Caco-2 (cell line): ENCODE measurements at regions not wholly inside any gene's neighbourhood (a gene's known extent, or its start where the extent isn't known, plus 50 kb on each side); places are given as distances from the start of the nearest gene placed in this dataset.

Experiments used
- BruUV-seq: library from RNA; stranded (reverse); fragments of 400-500 nt; replicated peaks from 2 replicates; lab custom pipeline; 2021; lab: Mats Ljungman, UMichigan
- CTCF ChIA-PET: fragments of 300-600 bp; sonication (Branson Sonifier 250); formaldehyde crosslinking; loops from one replicate; lab custom pipeline; 2022; ENCODE audit warnings: antibody characterized with exemption; lab: Charles Lee
- POLR2A ChIA-PET: fragments of 300-600 bp; sonication (Branson Sonifier 250); formaldehyde crosslinking; loops from one replicate; lab custom pipeline; 2022; ENCODE audit warnings: antibody characterized with exemption; lab: Charles Lee
- DNase-seq, 2 experiments: peaks; one replicate each; pipeline versions ENCODE4 v3.0.0 to v3.0.0-alpha.2; 2020 to 2022
- H3K27me3 ChIP-seq: replicated peaks from 2 replicates; pipeline ENCODE4 v1.6.0; 2011; ENCODE audit warnings: low read length; ENCODE audit not compliant: control insufficient read depth, insufficient read depth
- H3K36me3 ChIP-seq: 2 replicates; pipeline ENCODE4 v1.5.1; 2011; ENCODE audit warnings: low read length; ENCODE audit not compliant: control insufficient read depth, insufficient read depth
- H3K4me1 ChIP-seq: fragments of 250-450 bp; sonication (Bioruptor Pico); 2 replicates; pipeline ENCODE4 v1.5.1; 2020; ENCODE audit warnings: mild to moderate bottlenecking
- H3K4me3 ChIP-seq: 2 replicates; pipeline ENCODE4 v1.5.1; 2011; ENCODE audit warnings: low read depth, mild to moderate bottlenecking, control low read depth, low read length
- H3K9me3 ChIP-seq: fragments of 250-450 bp; sonication (Bioruptor Pico); 2 replicates; pipeline ENCODE4 v1.5.1; 2020; ENCODE audit warnings: mild to moderate bottlenecking, moderate library complexity
- H3K27ac Mint-ChIP-seq: one replicate; pipeline ENCODE4 v1.8.0; 2022; ENCODE audit warnings: mixed read lengths; ENCODE audit not compliant: unreplicated experiment
- H3K27me3 Mint-ChIP-seq: one replicate; pipeline ENCODE4 v1.8.0; 2022; ENCODE audit warnings: mixed read lengths; ENCODE audit not compliant: insufficient read depth, unreplicated experiment
- H3K36me3 Mint-ChIP-seq: one replicate; pipeline ENCODE4 v1.8.0; 2022; ENCODE audit warnings: mild to moderate bottlenecking, mixed read lengths; ENCODE audit not compliant: insufficient read depth, unreplicated experiment
- H3K4me1 Mint-ChIP-seq: one replicate; pipeline ENCODE4 v1.8.0; 2022; ENCODE audit warnings: low read depth, mixed read lengths; ENCODE audit not compliant: unreplicated experiment
- H3K4me3 Mint-ChIP-seq: one replicate; pipeline ENCODE4 v1.8.0; 2022; ENCODE audit warnings: mild to moderate bottlenecking, moderate library complexity, mixed read lengths; ENCODE audit not compliant: unreplicated experiment
- H3K9me3 Mint-ChIP-seq: one replicate; pipeline ENCODE4 v1.8.0; 2022; ENCODE audit warnings: mixed read lengths; ENCODE audit not compliant: unreplicated experiment
- intact Hi-C: fragments of 100-400 bp; cut with micrococcal nuclease; formaldehyde crosslinking; loops from one replicate; pipeline ENCODE4 v1.10.0; 2022; ENCODE audit not compliant: unreplicated experiment
- TF ChIP-seq, protein P1 (sequence below), 2 experiments: fragments of 200-600 bp in 1 of 2; IDR thresholded peaks; 1 replicate in 1 of 2; 2 replicates in 1 of 2; pipeline versions ENCODE4 v1.5.1 to v1.8.0; 2011 to 2022; ENCODE audit warnings: antibody characterized with exemption in 1 of 2, control low read depth in 1 of 2, inconsistent platforms in 1 of 2, low read depth in 1 of 2, low read length in 1 of 2, mild to moderate bottlenecking in 1 of 2, moderate library complexity in 1 of 2; ENCODE audit not compliant: insufficient read depth in 1 of 2, severe bottlenecking in 1 of 2, unreplicated experiment in 1 of 2

DNA sequence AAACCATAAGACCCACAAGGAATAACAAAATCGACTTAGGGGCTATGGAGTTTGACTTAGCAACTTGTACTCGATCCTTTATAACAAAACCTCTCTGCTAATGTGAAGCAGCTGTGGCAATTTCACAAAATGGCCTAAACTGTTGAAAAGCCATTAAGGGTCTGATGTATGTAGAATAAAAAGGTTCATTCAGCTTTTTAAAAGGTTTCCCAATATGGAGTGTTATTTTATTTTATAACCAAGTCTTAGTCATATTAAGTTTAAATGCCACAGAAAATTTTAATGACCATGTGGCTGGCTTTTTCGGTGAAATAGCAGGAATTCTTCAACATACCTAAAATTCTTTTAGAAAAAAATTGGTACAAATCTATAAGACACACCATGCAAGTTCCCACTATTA lies 291.8 kb upstream of the HAND2 start:
- H3K9me3 Mint-ChIP-seq: no peaks in the 10 kb centered on the region
- TF ChIP-seq, protein P1, sequence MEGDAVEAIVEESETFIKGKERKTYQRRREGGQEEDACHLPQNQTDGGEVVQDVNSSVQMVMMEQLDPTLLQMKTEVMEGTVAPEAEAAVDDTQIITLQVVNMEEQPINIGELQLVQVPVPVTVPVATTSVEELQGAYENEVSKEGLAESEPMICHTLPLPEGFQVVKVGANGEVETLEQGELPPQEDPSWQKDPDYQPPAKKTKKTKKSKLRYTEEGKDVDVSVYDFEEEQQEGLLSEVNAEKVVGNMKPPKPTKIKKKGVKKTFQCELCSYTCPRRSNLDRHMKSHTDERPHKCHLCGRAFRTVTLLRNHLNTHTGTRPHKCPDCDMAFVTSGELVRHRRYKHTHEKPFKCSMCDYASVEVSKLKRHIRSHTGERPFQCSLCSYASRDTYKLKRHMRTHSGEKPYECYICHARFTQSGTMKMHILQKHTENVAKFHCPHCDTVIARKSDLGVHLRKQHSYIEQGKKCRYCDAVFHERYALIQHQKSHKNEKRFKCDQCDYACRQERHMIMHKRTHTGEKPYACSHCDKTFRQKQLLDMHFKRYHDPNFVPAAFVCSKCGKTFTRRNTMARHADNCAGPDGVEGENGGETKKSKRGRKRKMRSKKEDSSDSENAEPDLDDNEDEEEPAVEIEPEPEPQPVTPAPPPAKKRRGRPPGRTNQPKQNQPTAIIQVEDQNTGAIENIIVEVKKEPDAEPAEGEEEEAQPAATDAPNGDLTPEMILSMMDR (IDR thresholded peaks at IDR 0.05; ENCODE audit: insufficient read depth in 1 of 2, low read depth in 1 of 2, low read length in 1 of 2, severe bottlenecking in 1 of 2, unreplicated experiment in 1 of 2): no peak
- ChIA-PET CTCF (no interaction called here), POLR2A (no interaction called here)
- no peak for DNase-seq
- BruUV-seq: no TSS peak
- H3K27ac Mint-ChIP-seq: no peak overlapping the region
- peaks cover 3% of the 10 kb centered on the region for H3K27me3 Mint-ChIP-seq
- Histone ChIP-seq H3K27me3 (no peaks in the 10 kb centered on the region), H3K4me1 (no peaks in the 10 kb centered on the region), H3K9me3 (no peaks in the 10 kb centered on the region), H3K36me3 (no peaks in the 10 kb centered on the region), H3K4me3 (no peak overlapping the region)
- intact Hi-C loops: no loop called here
- no peaks in the 10 kb centered on the region for H3K36me3 Mint-ChIP-seq
- H3K4me1 Mint-ChIP-seq: no peaks in the 10 kb centered on the region
- no peak overlapping the region for H3K4me3 Mint-ChIP-seq

DNA sequence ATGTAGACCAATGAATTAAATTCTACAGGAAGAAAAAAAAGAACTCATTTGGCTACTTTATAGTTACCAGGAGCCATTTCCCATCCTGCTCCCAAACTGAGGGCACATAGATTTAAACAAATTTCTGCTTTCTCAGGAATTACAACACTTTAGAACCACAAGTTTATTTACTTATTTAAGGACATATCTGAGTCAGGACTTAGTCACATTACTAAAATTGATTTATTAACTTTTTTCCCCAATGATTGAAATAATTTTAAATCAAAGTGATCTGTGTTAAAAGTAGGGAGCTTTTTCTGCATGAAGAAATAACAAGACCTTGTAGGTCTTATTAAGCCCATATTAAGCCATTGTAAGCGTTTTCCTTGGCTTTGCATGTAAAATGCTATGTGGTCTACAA lies 291.0 kb upstream of the HAND2 start:
- no peaks in the 10 kb centered on the region for H3K9me3 Mint-ChIP-seq
- TF ChIP-seq, protein P1 (IDR thresholded peaks at IDR 0.05; ENCODE audit: insufficient read depth in 1 of 2, low read depth in 1 of 2, low read length in 1 of 2, severe bottlenecking in 1 of 2, unreplicated experiment in 1 of 2): no peak
- ChIA-PET POLR2A (no interaction called here), CTCF (no interaction called here)
- H3K4me1 ChIP-seq: no peaks in the 10 kb centered on the region
- no peaks in the 10 kb centered on the region for H3K36me3 ChIP-seq
- H3K4me1 Mint-ChIP-seq: no peaks in the 10 kb centered on the region
- no peaks in the 10 kb centered on the region for H3K36me3 Mint-ChIP-seq
- no TSS peak for BruUV-seq
- peaks cover 3% of the 10 kb centered on the region for H3K27me3 Mint-ChIP-seq
- H3K27ac Mint-ChIP-seq: no peak overlapping the region
- intact Hi-C loops: no loop called here
- DNase-seq: no peak
- no peaks in the 10 kb centered on the region for H3K9me3 ChIP-seq
- no peak overlapping the region for H3K4me3 Mint-ChIP-seq
- no peaks in the 10 kb centered on the region for H3K27me3 ChIP-seq
- no peak overlapping the region for H3K4me3 ChIP-seq

DNA sequence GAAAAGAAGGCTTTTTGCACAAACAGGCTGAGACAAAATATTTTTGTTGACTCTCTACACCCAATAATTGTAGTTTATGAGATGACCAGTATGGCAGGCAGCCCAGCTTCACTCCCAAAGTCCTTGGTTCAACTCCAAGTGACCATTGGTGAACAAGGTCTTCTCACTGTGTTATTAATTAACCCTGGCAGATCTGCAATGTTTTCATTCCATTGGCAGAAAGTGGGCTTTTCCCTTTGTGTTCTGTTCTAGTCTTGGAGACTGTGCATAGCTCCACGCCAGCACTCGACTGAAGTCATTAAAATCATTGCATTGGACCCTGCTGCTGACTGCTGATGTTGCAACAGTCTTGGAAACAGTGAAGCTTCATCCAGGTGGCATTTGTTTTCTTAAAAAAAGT lies 277.3 kb upstream of the HAND2 start:
- Mint-ChIP-seq H3K27ac (no peak overlapping the region), H3K9me3 (no peaks in the 10 kb centered on the region), H3K4me3 (no peak overlapping the region), H3K4me1 (no peaks in the 10 kb centered on the region), H3K27me3 (no peaks in the 10 kb centered on the region), H3K36me3 (no peaks in the 10 kb centered on the region)
- Histone ChIP-seq H3K36me3 (no peaks in the 10 kb centered on the region), H3K4me3 (no peak overlapping the region), H3K27me3 (no peaks in the 10 kb centered on the region), H3K4me1 (no peaks in the 10 kb centered on the region), H3K9me3 (no peaks in the 10 kb centered on the region)
- TF ChIP-seq, protein P1 (IDR thresholded peaks at IDR 0.05; ENCODE audit: insufficient read depth in 1 of 2, low read depth in 1 of 2, low read length in 1 of 2, severe bottlenecking in 1 of 2, unreplicated experiment in 1 of 2): no peak
- CTCF ChIA-PET: no interaction called here
- intact Hi-C loops: no loop called here
- no peak for DNase-seq
- POLR2A ChIA-PET: no interaction called here
- no TSS peak for BruUV-seq
